ENCODE measurements at regions not wholly inside any gene's neighbourhood (a gene's known extent, or its start where the extent isn't known, plus 50 kb on each side); places are given as distances from the start of the nearest gene placed in this dataset.

DNA sequence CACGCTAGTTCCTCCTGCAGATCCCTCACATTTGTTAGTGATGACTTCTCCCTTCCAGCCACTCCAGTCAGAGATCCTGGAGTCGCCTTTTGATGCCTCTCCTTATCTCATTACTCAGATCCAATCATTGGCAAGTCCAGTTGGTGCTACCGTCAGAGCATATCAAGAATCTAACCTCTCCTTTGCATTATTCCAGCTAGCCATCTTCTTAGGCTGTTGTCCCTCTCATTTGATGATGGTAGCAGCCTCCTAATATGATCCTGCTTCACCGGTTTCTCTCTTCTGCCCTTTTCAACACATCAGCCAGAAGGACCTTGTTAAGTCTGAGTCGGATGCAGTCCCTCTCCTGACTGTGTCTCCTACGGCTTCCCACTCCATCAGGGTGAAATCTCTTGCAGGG, 305.6 kb downstream of the THBS2 start:
- TF ChIP-seq POLR2A (IDR thresholded peaks at IDR 0.05): no peak
- TF ChIP-seq, protein P1, sequence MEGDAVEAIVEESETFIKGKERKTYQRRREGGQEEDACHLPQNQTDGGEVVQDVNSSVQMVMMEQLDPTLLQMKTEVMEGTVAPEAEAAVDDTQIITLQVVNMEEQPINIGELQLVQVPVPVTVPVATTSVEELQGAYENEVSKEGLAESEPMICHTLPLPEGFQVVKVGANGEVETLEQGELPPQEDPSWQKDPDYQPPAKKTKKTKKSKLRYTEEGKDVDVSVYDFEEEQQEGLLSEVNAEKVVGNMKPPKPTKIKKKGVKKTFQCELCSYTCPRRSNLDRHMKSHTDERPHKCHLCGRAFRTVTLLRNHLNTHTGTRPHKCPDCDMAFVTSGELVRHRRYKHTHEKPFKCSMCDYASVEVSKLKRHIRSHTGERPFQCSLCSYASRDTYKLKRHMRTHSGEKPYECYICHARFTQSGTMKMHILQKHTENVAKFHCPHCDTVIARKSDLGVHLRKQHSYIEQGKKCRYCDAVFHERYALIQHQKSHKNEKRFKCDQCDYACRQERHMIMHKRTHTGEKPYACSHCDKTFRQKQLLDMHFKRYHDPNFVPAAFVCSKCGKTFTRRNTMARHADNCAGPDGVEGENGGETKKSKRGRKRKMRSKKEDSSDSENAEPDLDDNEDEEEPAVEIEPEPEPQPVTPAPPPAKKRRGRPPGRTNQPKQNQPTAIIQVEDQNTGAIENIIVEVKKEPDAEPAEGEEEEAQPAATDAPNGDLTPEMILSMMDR (IDR thresholded peaks at IDR 0.05): no peak

Measured in body of pancreas (tissue), 4 donors.